Activated CD4-positive, alpha-beta memory T cell treated with anti-CD3 and anti-CD28 coated beads for 36 hours (primary cell): ENCODE measurements at regions not wholly inside any gene's neighbourhood (a gene's known extent, or its start where the extent isn't known, plus 50 kb on each side); places are given as distances from the start of the nearest gene placed in this dataset.
"Not testable (repeated sequence)": the region's sequence is repeated elsewhere in the genome, so short reads cannot be mapped to it uniquely, and the experiment has no call there.

Experiments
- CTCF ChIA-PET: fragments of 350-600 bp; sonication (Branson Sonifier 250); formaldehyde crosslinking; loops from one replicate; lab custom pipeline; 2021; ENCODE audit warnings: antibody characterized with exemption, inconsistent platforms; lab: Charles Lee
- POLR2A ChIA-PET: fragments of 350-600 bp; sonication (Branson Sonifier 250); formaldehyde crosslinking; loops from one replicate; lab custom pipeline; 2021; ENCODE audit warnings: antibody characterized with exemption; lab: Charles Lee
- DNase-seq: peaks from one replicate; pipeline ENCODE4 v3.0.0-alpha.2; 2020
- H3K27ac Mint-ChIP-seq: one replicate; pipeline ENCODE4 v1.8.0; 2021; ENCODE audit warnings: mixed read lengths
- H3K27me3 Mint-ChIP-seq: one replicate; pipeline ENCODE4 v1.8.0; 2021; ENCODE audit warnings: mixed read lengths
- H3K36me3 Mint-ChIP-seq: one replicate; pipeline ENCODE4 v1.8.0; 2021; ENCODE audit warnings: mixed read lengths
- H3K4me1 Mint-ChIP-seq: one replicate; pipeline ENCODE4 v1.8.0; 2021; ENCODE audit warnings: low read depth, mixed read lengths
- H3K4me3 Mint-ChIP-seq: one replicate; pipeline ENCODE4 v1.8.0; 2021; ENCODE audit warnings: mild to moderate bottlenecking, mixed read lengths
- H3K9me3 Mint-ChIP-seq: one replicate; pipeline ENCODE4 v1.8.0; 2021; ENCODE audit warnings: mixed read lengths
- intact Hi-C: fragments of 100-400 bp; cut with micrococcal nuclease; formaldehyde crosslinking; loops from one replicate; pipeline ENCODE4 v1.15.1; 2023

DNA sequence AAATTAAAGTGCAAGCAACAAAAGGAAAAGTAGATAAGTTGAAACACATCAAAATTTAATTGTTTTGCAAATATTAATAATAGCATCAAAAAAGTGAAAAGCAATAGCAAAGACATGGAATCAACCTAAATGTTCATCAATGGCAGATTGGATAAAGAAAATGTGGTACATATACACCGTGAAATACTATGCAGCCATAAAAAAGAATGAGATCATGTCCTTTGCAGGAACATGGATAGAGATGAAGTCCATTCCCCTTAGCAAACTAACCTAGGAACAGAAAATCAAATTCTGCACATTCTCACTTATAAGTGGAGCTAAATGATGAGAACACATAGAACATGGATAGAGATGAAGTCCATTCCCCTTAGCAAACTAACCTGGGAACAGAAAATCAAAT, 67.2 kb upstream of the SMAD3 start:
- H3K4me1 Mint-ChIP-seq, POLR2A ChIA-PET, intact Hi-C loops, H3K27me3 Mint-ChIP-seq, H3K36me3 Mint-ChIP-seq, H3K9me3 Mint-ChIP-seq, CTCF ChIA-PET, H3K4me3 Mint-ChIP-seq, DNase-seq, H3K27ac Mint-ChIP-seq: not testable (repeated sequence)

DNA sequence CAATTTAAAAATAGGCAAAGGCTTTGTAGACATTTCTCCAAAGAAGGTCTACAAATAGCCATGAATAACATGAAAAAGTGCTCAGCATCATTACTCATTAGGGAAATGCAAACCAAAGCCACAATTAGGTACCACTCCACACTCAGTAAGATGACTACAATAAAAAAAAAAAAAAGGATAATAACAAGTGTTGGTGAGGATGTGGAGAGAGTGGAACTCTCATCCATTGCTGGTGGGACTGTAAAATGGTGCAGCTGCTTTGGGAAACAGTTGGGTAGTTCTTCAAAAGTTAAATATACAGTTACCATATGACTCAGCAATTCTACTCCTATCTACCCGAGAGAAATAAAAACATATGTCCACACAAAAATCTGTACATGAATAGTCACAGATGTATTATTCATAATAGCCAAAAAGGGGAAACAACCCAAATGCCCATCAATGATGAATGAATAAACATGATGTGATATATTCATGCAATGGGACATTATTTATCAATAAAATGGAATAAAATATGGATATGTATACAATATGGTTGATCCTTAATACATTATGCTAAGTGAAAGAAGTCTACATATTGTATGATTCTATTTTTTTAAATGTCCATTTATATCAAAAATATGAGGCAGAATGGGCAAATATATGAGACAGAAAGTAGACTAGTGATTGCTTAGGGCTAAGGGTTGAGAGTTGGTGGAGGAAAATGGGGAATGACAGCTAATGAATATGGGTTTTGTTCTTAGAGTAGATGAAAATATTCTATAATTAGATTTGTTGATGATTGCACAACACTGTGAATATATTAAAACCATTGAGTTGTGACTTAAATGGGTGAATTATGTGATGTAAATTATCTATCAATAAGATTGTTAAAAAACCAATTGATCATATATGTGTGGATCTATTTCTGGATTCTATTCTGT, 66.1 kb upstream of the SMAD3 start:
- H3K4me3 Mint-ChIP-seq: no peak overlapping the region
- no peaks in the 10 kb centered on the region for H3K27me3 Mint-ChIP-seq
- intact Hi-C loops: no loop called here
- DNase-seq: no peak
- no peaks in the 10 kb centered on the region for H3K4me1 Mint-ChIP-seq
- ChIA-PET CTCF (no interaction called here), POLR2A (no interaction called here)
- H3K36me3 Mint-ChIP-seq: no peaks in the 10 kb centered on the region
- H3K27ac Mint-ChIP-seq: no peak overlapping the region
- peaks cover 9% of the 10 kb centered on the region for H3K9me3 Mint-ChIP-seq

DNA sequence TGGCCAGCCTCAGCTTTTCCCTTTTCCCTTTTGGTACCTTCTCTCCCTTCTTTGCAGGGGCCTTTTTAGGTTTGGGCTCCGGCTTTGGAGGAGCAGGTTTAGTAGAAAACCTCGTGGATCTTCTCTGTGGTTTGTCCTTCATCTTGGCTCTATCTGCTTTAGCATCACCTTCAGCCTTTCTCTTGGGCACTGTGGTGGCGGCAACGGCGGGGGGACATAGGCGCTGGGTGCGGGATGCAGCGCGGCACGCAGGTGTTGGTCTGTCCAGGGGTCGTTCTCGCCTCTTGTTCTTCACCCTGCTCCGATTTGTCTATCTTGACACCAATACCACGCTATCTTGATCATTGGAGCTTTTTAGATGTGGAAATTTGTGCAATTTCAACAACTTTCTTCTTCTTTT, 64.5 kb upstream of the SMAD3 start:
- DNase-seq: no peak
- no peak overlapping the region for H3K27ac Mint-ChIP-seq
- no peak overlapping the region for H3K4me3 Mint-ChIP-seq
- H3K4me1 Mint-ChIP-seq: no peaks in the 10 kb centered on the region
- ChIA-PET CTCF (no interaction called here), POLR2A (no interaction called here)
- H3K9me3 Mint-ChIP-seq: peaks cover 9% of the 10 kb centered on the region
- no peaks in the 10 kb centered on the region for H3K27me3 Mint-ChIP-seq
- intact Hi-C loops: no loop called here
- no peaks in the 10 kb centered on the region for H3K36me3 Mint-ChIP-seq

DNA sequence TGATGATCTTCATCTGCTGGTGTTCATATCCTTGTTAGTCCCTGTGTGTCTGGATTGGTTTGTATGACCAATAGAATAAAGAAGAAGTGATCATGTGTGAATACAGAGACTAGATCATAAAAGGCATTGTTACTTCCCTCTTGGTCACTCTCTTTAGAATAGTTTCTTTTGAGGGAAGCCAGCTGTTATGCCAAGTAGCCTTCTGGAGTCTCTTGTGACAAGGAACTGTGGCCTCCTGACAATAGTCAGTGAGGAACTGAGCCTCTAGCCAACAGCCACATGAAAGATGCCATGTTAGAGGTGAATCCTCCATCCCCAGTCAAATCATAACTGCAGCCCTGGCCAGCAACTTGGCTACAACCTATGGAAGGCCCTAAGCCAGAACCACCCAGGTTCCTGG, 63.0 kb upstream of the SMAD3 start:
- Mint-ChIP-seq H3K27ac (no peak overlapping the region), H3K4me3 (no peak overlapping the region), H3K36me3 (no peaks in the 10 kb centered on the region), H3K27me3 (no peaks in the 10 kb centered on the region), H3K4me1 (no peaks in the 10 kb centered on the region), H3K9me3 (peaks cover 9% of the 10 kb centered on the region)
- no peak for DNase-seq
- ChIA-PET POLR2A (no interaction called here), CTCF (no interaction called here)
- intact Hi-C loops: no loop called here

DNA sequence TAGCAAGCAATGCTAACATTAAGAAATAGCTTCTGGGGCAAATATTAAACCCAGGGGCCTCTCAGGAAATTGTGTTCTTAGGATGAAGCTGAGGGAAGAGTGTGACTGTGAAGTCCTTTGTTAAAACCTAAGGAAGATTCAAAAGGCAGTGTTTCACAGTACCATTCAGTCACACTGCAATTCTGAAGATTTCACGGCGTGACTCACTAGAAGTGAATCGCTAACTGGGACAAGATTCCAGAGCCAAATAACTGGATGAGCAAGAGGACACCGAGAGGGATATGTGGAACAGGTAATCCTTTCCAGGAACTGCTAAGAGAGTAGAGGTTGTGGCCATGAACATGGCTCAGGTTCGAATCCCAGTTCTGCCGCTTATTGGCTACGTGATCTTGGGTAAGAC, 61.8 kb upstream of the SMAD3 start:
- CTCF ChIA-PET: interaction anchor here (1.5 to 1.6 kb wide), 2 partner anchors 39 to 58 kb away, joined by 3 read pairs; no protein-coding TSS in a partner anchor
- H3K9me3 Mint-ChIP-seq: peaks cover 5% of the 10 kb centered on the region
- intact Hi-C loops: no loop called here
- H3K27ac Mint-ChIP-seq: no peak overlapping the region
- POLR2A ChIA-PET: no interaction called here
- no peaks in the 10 kb centered on the region for H3K4me1 Mint-ChIP-seq
- H3K4me3 Mint-ChIP-seq: no peak overlapping the region
- no peaks in the 10 kb centered on the region for H3K36me3 Mint-ChIP-seq
- no peak for DNase-seq
- H3K27me3 Mint-ChIP-seq: no peaks in the 10 kb centered on the region

DNA sequence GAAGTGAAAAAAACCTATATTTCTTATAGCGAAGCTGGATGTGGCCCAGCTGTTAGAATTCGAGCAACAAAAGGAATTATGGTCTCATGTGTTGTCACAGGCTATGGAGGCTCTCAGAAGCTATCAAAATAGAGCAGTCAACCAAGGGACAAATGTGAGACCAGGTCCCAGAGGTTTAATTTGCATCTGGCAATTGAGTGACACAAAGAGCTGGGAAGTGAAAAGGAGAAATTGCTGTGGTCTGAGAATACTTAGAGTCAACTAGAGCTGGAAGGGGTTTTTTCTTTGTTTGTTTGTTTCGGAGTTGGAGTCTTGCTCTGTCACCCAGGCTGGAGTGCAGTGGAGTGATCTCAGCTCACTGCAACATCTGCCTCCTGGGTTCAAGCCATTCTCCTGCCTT, 61.3 kb upstream of the SMAD3 start:
- peaks cover 2% of the 10 kb centered on the region for H3K9me3 Mint-ChIP-seq
- no peaks in the 10 kb centered on the region for H3K27me3 Mint-ChIP-seq
- no peak overlapping the region for H3K4me3 Mint-ChIP-seq
- no peaks in the 10 kb centered on the region for H3K4me1 Mint-ChIP-seq
- ChIA-PET POLR2A (no interaction called here), CTCF (interaction anchor here (1.5 to 1.6 kb wide), 2 partner anchors 38 to 58 kb away, joined by 3 read pairs; no protein-coding TSS in a partner anchor)
- DNase-seq: no peak
- no peak overlapping the region for H3K27ac Mint-ChIP-seq
- no peaks in the 10 kb centered on the region for H3K36me3 Mint-ChIP-seq
- intact Hi-C loops: no loop called here

DNA sequence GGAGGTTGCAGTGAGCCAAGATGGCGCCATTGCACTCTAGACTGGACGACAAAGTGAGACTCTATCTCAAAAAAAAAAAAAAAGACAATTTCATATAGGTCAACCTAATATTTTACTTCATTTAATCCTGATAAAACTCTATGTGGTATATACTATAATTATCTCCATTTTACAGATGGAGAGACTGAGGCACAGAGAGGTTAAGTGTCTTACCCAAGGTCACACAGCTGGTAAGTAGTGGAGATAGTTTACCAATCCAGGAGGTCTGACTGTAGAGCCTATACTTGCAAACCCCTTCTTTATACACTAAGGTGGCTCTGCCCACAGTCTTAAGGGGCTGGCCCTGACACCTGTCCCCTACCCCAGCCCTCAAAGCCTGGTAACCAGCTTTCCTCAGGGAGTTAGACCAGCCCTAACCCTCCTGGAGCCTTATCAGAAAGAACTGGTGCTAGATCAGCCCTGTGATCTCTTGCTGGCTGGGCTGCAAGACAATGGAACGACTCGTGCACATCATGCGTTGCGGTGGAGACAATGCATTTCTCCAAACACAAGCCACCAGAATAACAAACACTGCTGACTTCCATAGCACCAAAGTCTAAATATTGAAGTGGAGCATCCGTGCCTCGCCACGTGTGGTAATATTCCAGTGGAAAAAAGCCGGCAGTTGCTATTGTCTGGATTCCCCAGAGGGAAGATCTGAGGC, 60.0 kb upstream of the SMAD3 start:
- no peak for DNase-seq
- H3K27me3 Mint-ChIP-seq: no peaks in the 10 kb centered on the region
- peaks cover 4% of the 10 kb centered on the region for H3K4me1 Mint-ChIP-seq
- ChIA-PET CTCF (interaction anchor here (1.5 to 1.6 kb wide), 2 partner anchors 37 to 59 kb away, joined by 3 read pairs; no protein-coding TSS in a partner anchor), POLR2A (no interaction called here)
- no peak overlapping the region for H3K27ac Mint-ChIP-seq
- H3K9me3 Mint-ChIP-seq: no peaks in the 10 kb centered on the region
- H3K4me3 Mint-ChIP-seq: no peak overlapping the region
- intact Hi-C loops: no loop called here
- H3K36me3 Mint-ChIP-seq: no peaks in the 10 kb centered on the region

DNA sequence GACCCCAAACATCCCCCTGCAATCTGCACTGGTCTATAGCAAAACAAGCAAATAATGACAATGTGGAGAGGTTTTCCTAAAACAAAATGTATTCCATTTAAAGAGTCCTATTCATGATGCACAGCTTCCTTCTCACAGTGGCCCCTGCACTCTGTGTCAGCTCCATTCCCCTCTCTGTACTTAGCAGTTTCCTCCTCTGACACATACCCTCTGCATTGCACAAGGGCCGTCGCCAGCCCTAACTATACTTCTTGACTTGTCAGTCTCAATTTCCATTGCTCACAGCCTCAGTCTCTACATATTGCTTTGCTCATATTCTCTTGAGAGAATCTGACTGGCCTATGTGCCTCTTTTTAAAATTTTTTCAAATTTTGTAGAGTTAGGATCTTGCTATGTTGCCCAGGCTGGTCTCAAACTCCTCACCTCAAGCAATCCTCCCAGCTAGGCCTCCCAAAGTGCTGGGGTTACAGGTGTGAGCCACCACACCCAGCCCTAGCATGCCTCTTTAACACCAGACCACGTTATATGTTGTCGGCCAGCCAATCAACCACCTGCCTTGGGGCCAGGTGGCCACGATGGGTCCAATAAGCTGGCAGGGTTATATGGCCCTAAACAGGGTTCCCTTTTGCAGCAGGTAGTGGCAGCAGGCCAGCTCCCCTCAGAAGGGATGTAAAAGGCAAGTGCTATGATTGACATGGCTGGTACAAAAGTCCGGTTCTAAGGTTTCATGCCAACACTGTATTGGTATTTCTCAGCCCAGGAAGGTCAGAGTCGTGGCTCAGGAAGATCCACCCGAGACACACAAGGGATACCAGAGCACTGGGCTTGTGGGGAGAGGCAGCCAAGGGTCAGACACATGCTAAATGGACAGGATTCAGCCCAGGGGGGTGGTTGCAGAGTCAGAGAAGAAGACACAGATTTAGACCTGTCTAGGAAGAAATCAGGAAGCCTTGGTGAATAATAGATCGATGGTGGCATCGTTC, 59.0 kb upstream of the SMAD3 start:
- intact Hi-C loops: no loop called here
- DNase-seq: no peak
- H3K36me3 Mint-ChIP-seq: no peaks in the 10 kb centered on the region
- ChIA-PET CTCF (no interaction called here), POLR2A (no interaction called here)
- H3K4me1 Mint-ChIP-seq: peaks cover 4% of the 10 kb centered on the region
- H3K27me3 Mint-ChIP-seq: no peaks in the 10 kb centered on the region
- no peaks in the 10 kb centered on the region for H3K9me3 Mint-ChIP-seq
- no peak overlapping the region for H3K27ac Mint-ChIP-seq
- no peak overlapping the region for H3K4me3 Mint-ChIP-seq

DNA sequence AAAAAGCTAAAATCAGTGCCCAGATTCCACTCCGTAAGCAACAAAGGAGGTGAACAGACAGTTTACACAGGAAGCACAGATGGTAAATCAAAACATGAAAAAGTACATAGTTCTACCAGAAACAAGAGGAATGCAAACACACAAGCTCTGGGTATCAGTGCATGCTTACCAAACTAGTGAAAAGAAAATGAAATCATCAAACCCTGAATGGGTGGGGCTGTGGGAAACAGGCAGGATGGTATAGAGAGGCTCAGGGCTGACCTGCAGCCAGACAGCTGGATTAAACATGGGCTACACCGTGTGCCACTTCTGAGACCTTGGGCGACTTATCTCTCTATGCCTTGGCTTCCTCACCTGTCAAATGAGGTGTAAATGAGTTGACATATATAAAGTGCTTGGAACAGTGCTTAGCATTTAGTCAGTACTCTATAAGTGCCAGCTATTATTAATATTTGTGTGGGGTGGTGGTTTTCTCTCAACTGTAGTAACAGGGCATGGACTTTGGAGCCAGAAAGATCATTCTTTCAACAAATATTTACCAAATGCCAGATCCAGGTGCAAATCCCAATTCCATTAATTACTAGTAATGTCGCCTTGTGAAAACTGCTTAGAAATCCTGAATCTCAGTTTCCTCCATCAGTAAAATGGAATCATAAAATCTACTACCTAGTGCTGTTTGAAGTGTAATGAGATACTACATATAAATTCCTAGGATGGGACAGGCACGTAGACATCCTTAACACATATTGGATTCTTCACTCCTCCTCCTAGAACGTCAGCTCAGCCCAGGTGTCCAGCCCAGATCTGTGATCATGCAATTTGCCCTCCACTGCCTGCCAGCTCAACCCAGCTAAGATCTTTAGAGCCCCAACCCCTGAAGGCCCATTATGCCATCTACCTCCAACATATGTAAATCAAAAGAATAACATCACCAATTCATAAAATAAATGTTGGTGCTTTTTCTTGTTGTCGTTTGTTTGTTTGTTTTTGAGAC, 55.5 kb upstream of the SMAD3 start:
- H3K4me3 Mint-ChIP-seq: no peak overlapping the region
- CTCF ChIA-PET: no interaction called here
- no peaks in the 10 kb centered on the region for H3K9me3 Mint-ChIP-seq

DNA sequence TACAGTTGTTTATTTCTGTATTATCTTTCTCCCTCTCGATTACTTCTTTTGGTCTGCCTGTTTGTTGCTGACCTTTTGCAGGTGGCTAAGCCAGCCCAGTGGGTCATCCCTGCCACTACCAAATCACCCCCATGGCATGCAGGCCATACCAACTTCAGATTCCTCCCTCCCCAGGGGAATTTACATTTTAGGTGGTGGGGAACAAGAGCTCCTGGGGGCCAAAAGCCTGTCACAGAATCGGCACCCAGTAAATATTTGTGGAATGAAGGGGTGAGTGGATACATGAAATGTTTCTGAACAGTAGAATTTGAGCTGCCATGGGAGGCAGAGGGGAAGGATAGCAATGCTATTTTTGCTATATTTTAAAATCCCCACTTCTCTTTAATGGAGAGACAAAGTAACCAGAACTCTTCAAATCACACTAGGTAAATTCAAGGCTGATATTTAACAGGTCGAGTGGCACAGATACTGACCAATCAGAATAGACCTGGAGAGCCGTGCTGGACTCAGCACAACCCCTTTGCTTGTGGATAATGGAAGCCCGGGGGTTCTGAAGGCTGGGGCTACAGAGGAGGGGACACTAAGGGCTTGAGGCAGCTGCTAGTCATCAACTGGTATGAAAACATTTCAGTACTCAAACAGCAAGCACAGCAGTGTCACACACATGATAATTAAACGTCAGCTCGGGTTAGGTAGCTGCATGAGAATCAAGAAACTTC, 54.3 kb upstream of the SMAD3 start:
- Mint-ChIP-seq H3K27me3 (no peaks in the 10 kb centered on the region), H3K27ac (no peak overlapping the region), H3K9me3 (no peaks in the 10 kb centered on the region), H3K36me3 (no peaks in the 10 kb centered on the region), H3K4me1 (peaks cover 4% of the 10 kb centered on the region), H3K4me3 (no peak overlapping the region)
- no peak for DNase-seq
- ChIA-PET CTCF (no interaction called here), POLR2A (no interaction called here)
- intact Hi-C loops: no loop called here

More for the DNA sequence above, 55.5 kb upstream of the SMAD3 start:
- DNase-seq: no peak
- Mint-ChIP-seq H3K4me1 (peaks cover 4% of the 10 kb centered on the region), H3K27ac (no peak overlapping the region), H3K36me3 (no peaks in the 10 kb centered on the region), H3K27me3 (no peaks in the 10 kb centered on the region)
- intact Hi-C loops: no loop called here
- POLR2A ChIA-PET: no interaction called here
